Liver (tissue), 3 donors: ENCODE measurements at regions not wholly inside any gene's neighbourhood (a gene's known extent, or its start where the extent isn't known, plus 50 kb on each side); places are given as distances from the start of the nearest gene placed in this dataset.

Experiments used
- CTCF ChIP-seq: fragments of 150-350 bp; IDR thresholded peaks from 2 replicates; pipeline ENCODE4 v1.5.1; 2017; ENCODE audit warnings: improper control_type of control experiment, low read depth, low read length; ENCODE audit not compliant: missing input control
- GABPA ChIP-seq, 2 donors: IDR thresholded peaks in 1 of 2; conservative IDR thresholded peaks in 1 of 2; 2 replicates each; pipeline ENCODE4 v1.6.1; 2016; ENCODE audit warnings: antibody characterized with exemption in 2 of 2, mild to moderate bottlenecking in 1 of 2, moderate library complexity in 1 of 2
- JUND ChIP-seq, 2 donors: IDR thresholded peaks; 2 replicates each; pipeline ENCODE4 v1.6.1; 2016; ENCODE audit warnings: antibody characterized with exemption in 2 of 2
- NR2F2 ChIP-seq: IDR thresholded peaks from 2 replicates; pipeline ENCODE4 v1.6.1; 2016; ENCODE audit warnings: antibody characterized with exemption
- RAD21 ChIP-seq, 2 donors: IDR thresholded peaks; 2 replicates each; pipeline ENCODE4 v1.6.1; 2016; ENCODE audit warnings: antibody characterized with exemption in 2 of 2, mild to moderate bottlenecking in 2 of 2
- RXRA ChIP-seq, 2 donors: IDR thresholded peaks; 2 replicates each; pipeline ENCODE4 v1.6.1; 2017 to 2018; ENCODE audit warnings: antibody characterized with exemption in 2 of 2, mild to moderate bottlenecking in 1 of 2
- YY1 ChIP-seq: IDR thresholded peaks from 2 replicates; pipeline ENCODE4 v1.6.1; 2016; ENCODE audit warnings: antibody characterized with exemption, mild to moderate bottlenecking
- TF ChIP-seq, protein P1 (sequence below): IDR thresholded peaks from 2 replicates; pipeline ENCODE4 v1.6.1; 2016; ENCODE audit warnings: antibody characterized with exemption, mild to moderate bottlenecking
- TF ChIP-seq, protein P2 (sequence below): IDR thresholded peaks from 2 replicates; pipeline ENCODE4 v1.6.1; 2016; ENCODE audit warnings: antibody characterized with exemption
- TF ChIP-seq, protein P3 (sequence below): IDR thresholded peaks from 2 replicates; pipeline ENCODE4 v1.6.1; 2016; ENCODE audit warnings: antibody characterized with exemption
- TF ChIP-seq, protein P4 (sequence below): IDR thresholded peaks from 2 replicates; pipeline ENCODE4 v1.6.1; 2016; ENCODE audit warnings: antibody characterized with exemption
- donor health status: healthy.
- donor health status: healthy.

GRCh38 chr1:101112051-101112780 lies 86.6 kb upstream of the DPH5 start:
- no peak for TF ChIP-seq CTCF
- no peak for TF ChIP-seq RXRA (IDR thresholded peaks at IDR 0.05)
- TF ChIP-seq, protein P1, sequence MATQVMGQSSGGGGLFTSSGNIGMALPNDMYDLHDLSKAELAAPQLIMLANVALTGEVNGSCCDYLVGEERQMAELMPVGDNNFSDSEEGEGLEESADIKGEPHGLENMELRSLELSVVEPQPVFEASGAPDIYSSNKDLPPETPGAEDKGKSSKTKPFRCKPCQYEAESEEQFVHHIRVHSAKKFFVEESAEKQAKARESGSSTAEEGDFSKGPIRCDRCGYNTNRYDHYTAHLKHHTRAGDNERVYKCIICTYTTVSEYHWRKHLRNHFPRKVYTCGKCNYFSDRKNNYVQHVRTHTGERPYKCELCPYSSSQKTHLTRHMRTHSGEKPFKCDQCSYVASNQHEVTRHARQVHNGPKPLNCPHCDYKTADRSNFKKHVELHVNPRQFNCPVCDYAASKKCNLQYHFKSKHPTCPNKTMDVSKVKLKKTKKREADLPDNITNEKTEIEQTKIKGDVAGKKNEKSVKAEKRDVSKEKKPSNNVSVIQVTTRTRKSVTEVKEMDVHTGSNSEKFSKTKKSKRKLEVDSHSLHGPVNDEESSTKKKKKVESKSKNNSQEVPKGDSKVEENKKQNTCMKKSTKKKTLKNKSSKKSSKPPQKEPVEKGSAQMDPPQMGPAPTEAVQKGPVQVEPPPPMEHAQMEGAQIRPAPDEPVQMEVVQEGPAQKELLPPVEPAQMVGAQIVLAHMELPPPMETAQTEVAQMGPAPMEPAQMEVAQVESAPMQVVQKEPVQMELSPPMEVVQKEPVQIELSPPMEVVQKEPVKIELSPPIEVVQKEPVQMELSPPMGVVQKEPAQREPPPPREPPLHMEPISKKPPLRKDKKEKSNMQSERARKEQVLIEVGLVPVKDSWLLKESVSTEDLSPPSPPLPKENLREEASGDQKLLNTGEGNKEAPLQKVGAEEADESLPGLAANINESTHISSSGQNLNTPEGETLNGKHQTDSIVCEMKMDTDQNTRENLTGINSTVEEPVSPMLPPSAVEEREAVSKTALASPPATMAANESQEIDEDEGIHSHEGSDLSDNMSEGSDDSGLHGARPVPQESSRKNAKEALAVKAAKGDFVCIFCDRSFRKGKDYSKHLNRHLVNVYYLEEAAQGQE: no peak
- no peak for TF ChIP-seq YY1
- TF ChIP-seq GABPA (IDR thresholded peaks at IDR 0.05 in 1 of 2, conservative IDR thresholded peaks at IDR 0.05 in 1 of 2): peak in 1 of 2 donors; percentile 27
- TF ChIP-seq, protein P2, sequence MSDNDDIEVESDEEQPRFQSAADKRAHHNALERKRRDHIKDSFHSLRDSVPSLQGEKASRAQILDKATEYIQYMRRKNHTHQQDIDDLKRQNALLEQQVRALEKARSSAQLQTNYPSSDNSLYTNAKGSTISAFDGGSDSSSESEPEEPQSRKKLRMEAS: peak; percentile 15
- TF ChIP-seq, protein P3, sequence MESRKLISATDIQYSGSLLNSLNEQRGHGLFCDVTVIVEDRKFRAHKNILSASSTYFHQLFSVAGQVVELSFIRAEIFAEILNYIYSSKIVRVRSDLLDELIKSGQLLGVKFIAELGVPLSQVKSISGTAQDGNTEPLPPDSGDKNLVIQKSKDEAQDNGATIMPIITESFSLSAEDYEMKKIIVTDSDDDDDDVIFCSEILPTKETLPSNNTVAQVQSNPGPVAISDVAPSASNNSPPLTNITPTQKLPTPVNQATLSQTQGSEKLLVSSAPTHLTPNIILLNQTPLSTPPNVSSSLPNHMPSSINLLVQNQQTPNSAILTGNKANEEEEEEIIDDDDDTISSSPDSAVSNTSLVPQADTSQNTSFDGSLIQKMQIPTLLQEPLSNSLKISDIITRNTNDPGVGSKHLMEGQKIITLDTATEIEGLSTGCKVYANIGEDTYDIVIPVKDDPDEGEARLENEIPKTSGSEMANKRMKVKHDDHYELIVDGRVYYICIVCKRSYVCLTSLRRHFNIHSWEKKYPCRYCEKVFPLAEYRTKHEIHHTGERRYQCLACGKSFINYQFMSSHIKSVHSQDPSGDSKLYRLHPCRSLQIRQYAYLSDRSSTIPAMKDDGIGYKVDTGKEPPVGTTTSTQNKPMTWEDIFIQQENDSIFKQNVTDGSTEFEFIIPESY: no peak
- TF ChIP-seq, protein P4, sequence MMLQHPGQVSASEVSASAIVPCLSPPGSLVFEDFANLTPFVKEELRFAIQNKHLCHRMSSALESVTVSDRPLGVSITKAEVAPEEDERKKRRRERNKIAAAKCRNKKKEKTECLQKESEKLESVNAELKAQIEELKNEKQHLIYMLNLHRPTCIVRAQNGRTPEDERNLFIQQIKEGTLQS: no peak
- TF ChIP-seq RAD21 (IDR thresholded peaks at IDR 0.05): no peak
- TF ChIP-seq NR2F2: no peak
- no peak for TF ChIP-seq JUND (IDR thresholded peaks at IDR 0.05)
